ENCODE measurements at regions not wholly inside any gene's neighbourhood (a gene's known extent, or its start where the extent isn't known, plus 50 kb on each side); places are given as distances from the start of the nearest gene placed in this dataset.

DNA sequence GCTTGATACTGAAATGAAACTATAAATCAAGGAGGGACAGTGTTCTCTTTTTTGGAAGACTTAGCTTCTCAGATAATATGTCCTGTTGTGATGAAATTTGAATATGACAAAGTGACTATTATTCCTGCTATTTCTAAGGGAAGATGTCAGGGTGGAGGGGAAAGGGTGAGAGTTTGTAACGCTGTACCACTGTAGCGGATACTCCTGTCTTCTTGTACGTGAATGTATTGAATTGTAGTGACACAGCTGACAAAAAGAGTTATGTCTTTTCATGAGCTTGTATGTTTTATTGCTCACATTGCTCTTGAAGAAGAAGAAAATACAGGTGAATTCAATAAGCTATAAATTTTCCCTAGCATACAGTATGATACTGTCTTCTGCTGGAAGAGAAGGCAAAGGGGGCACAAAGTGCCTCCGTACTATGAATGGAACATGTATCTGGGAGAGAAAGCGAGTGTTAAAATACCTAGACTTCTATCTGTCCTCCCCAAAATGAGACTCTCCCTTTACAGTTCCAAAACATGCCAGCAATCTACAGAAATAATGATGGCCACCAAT, 538.5 kb upstream of the LRRC4C start:
- TF ChIP-seq EZH2 (IDR thresholded peaks at IDR 0.05; ENCODE audit: borderline replicate concordance, low read length) = no peak
- no peak for TF ChIP-seq CTCF (conservative IDR thresholded peaks at IDR 0.05 in 1 of 2, IDR thresholded peaks at IDR 0.05 in 1 of 2; ENCODE audit: extremely low read depth in 1 of 2, insufficient read depth in 1 of 2, low read depth in 1 of 2, low read length in 2 of 2)
